GM23248 (cell line): ENCODE measurements at regions not wholly inside any gene's neighbourhood (a gene's known extent, or its start where the extent isn't known, plus 50 kb on each side); places are given as distances from the start of the nearest gene placed in this dataset.

Source experiments
- DNase-seq: peaks from one replicate; pipeline ENCODE4 v3.0.0-alpha.2; 2015
- H2AFZ ChIP-seq: fragments of 200-600 bp; sonication (generic); 2 replicates; pipeline ENCODE4 v1.6.1; 2016; ENCODE audit warnings: antibody characterized with exemption
- H3F3A ChIP-seq: fragments of 200-600 bp; sonication (generic); 2 replicates; pipeline ENCODE4 v1.6.1; 2016; ENCODE audit warnings: mild to moderate bottlenecking, antibody characterized with exemption, mixed run types; ENCODE audit not compliant: insufficient read depth
- H3K27ac ChIP-seq: fragments of 200-600 bp; sonication (generic); 2 replicates; pipeline ENCODE4 v1.5.1; 2016; ENCODE audit warnings: mild to moderate bottlenecking
- H3K27me3 ChIP-seq: fragments of 200-600 bp; sonication (generic); replicated peaks from 2 replicates; pipeline ENCODE4 v1.6.1; 2016; ENCODE audit warnings: mild to moderate bottlenecking; ENCODE audit not compliant: insufficient read depth
- H3K36me3 ChIP-seq: fragments of 200-600 bp; sonication (generic); 2 replicates; pipeline ENCODE4 v1.6.1; 2016; ENCODE audit warnings: low read depth, mild to moderate bottlenecking
- H3K4me1 ChIP-seq: fragments of 200-600 bp; sonication (generic); 2 replicates; pipeline ENCODE4 v1.6.1; 2016; ENCODE audit warnings: mild to moderate bottlenecking; ENCODE audit not compliant: insufficient read depth
- H3K4me2 ChIP-seq: fragments of 200-600 bp; sonication (generic); one replicate; pipeline ENCODE4 v1.6.1; 2016; ENCODE audit warnings: mild to moderate bottlenecking; ENCODE audit not compliant: unreplicated experiment
- H3K4me3 ChIP-seq: fragments of 200-600 bp; sonication (generic); 2 replicates; pipeline ENCODE4 v1.5.1; 2016; ENCODE audit warnings: mild to moderate bottlenecking
- H3K79me2 ChIP-seq: fragments of 200-600 bp; sonication (generic); 2 replicates; pipeline ENCODE4 v1.6.1; 2016; ENCODE audit warnings: mild to moderate bottlenecking; ENCODE audit not compliant: insufficient read depth
- H3K9ac ChIP-seq: fragments of 200-600 bp; sonication (generic); 2 replicates; pipeline ENCODE4 v1.6.1; 2016; ENCODE audit warnings: mild to moderate bottlenecking
- H3K9me2 ChIP-seq: fragments of 200-600 bp; sonication (generic); 2 replicates; pipeline ENCODE4 v1.6.1; 2016; ENCODE audit warnings: mixed run types, mild to moderate bottlenecking, moderate library complexity; ENCODE audit not compliant: insufficient read depth
- H3K9me3 ChIP-seq: fragments of 200-600 bp; sonication (generic); one replicate; pipeline ENCODE4 v1.6.1; 2017; ENCODE audit warnings: low read depth
- H4K20me1 ChIP-seq: fragments of 200-600 bp; sonication (generic); 2 replicates; pipeline ENCODE4 v1.6.0; 2016; ENCODE audit not compliant: insufficient read depth
- EZH2 ChIP-seq: fragments of 200-600 bp; sonication (generic); IDR thresholded peaks from 2 replicates; pipeline ENCODE4 v1.6.1; 2018; ENCODE audit warnings: antibody characterized with exemption, mild to moderate bottlenecking; ENCODE audit not compliant: insufficient read depth, poor library complexity, severe bottlenecking
- EZH2phosphoT487 ChIP-seq: fragments of 200-600 bp; sonication (generic); IDR thresholded peaks from 2 replicates; pipeline ENCODE4 v1.6.1; 2018; ENCODE audit warnings: antibody characterized with exemption, moderate library complexity, mild to moderate bottlenecking, low read depth; ENCODE audit not compliant: insufficient read depth
- WGBS, 2 experiments: methylation state at CpG; one replicate each; pipeline ENCODE4 v1.1.6; 2015 to 2017; ENCODE audit warnings: low lambda C conversion rate in 2 of 2, low coverage in 1 of 2; ENCODE audit errors: missing lambda C conversion rate in 2 of 2; 5-methylcytosine and 5-hydroxymethylcytosine counted together
- in situ Hi-C: fragments of 300-500 bp; cut with MboI; formaldehyde crosslinking; loops from 2 replicates; pipeline ENCODE4 v1.15.0; 2020

- H3K9ac ChIP-seq: no peak overlapping the region
- H3K4me3 ChIP-seq: no peak overlapping the region
- H3K4me2 ChIP-seq: no peak overlapping the region
- H2AFZ ChIP-seq: no peak overlapping the region
- H3K9me2 ChIP-seq: no peaks in the 10 kb centered on the region
- H3F3A ChIP-seq: no peaks in the 10 kb centered on the region
- H3K79me2 ChIP-seq: no peaks in the 10 kb centered on the region
- TF ChIP-seq EZH2 (no peak), EZH2phosphoT487 (no peak)
- no peak overlapping the region for H3K27ac ChIP-seq
- H3K9me3 ChIP-seq: no peaks in the 10 kb centered on the region
- DNase-seq: no peak
- H3K4me1 ChIP-seq: no peaks in the 10 kb centered on the region
- in situ Hi-C loops: no loop called here
- H4K20me1 ChIP-seq: no peaks in the 10 kb centered on the region
- no peaks in the 10 kb centered on the region for H3K36me3 ChIP-seq
- H3K27me3 ChIP-seq: no peaks in the 10 kb centered on the region
- WGBS, 2 experiments: 33 to 38% methylated on average over 2 of the region's 2 CpGs
Observed at GRCh38 chr2:16584824-16585540, 80.7 kb downstream of the CYRIA start.

- Histone ChIP-seq H3K9me2 (no peaks in the 10 kb centered on the region), H3F3A (no peaks in the 10 kb centered on the region), H2AFZ (no peak overlapping the region), H3K9me3 (no peaks in the 10 kb centered on the region), H3K79me2 (no peaks in the 10 kb centered on the region), H3K4me3 (no peak overlapping the region), H3K27ac (no peak overlapping the region), H3K4me2 (no peak overlapping the region), H3K9ac (no peak overlapping the region), H3K36me3 (no peaks in the 10 kb centered on the region), H3K4me1 (no peaks in the 10 kb centered on the region), H4K20me1 (no peaks in the 10 kb centered on the region), H3K27me3 (no peaks in the 10 kb centered on the region)
- TF ChIP-seq EZH2phosphoT487 (no peak), EZH2 (no peak)
- no peak for DNase-seq
- 17 to 22% methylated on average over 2 of the region's 2 CpGs for WGBS, 2 experiments
- in situ Hi-C loops: no loop called here
Observed at GRCh38 chr2:16584084-16584483, 81.5 kb downstream of the CYRIA start.

- in situ Hi-C loops: no loop called here
- no peak overlapping the region for H3K4me3 ChIP-seq
- 51% methylated on average over 1 of the region's 1 CpG for WGBS, 2 experiments
- TF ChIP-seq EZH2: no peak
- TF ChIP-seq EZH2phosphoT487: no peak
- no peak overlapping the region for H3K9ac ChIP-seq
- H3K79me2 ChIP-seq: no peaks in the 10 kb centered on the region
- no peaks in the 10 kb centered on the region for H3F3A ChIP-seq
- no peak for DNase-seq
- H3K9me2 ChIP-seq: no peaks in the 10 kb centered on the region
- no peaks in the 10 kb centered on the region for H3K9me3 ChIP-seq
- no peak overlapping the region for H2AFZ ChIP-seq
- no peak overlapping the region for H3K27ac ChIP-seq
- no peak overlapping the region for H3K4me2 ChIP-seq
- no peaks in the 10 kb centered on the region for H3K4me1 ChIP-seq
- H4K20me1 ChIP-seq: no peaks in the 10 kb centered on the region
- no peaks in the 10 kb centered on the region for H3K27me3 ChIP-seq
- H3K36me3 ChIP-seq: no peaks in the 10 kb centered on the region
Observed at GRCh38 chr2:16581241-16581640, 84.4 kb downstream of the CYRIA start.

- no peaks in the 10 kb centered on the region for H3K9me2 ChIP-seq
- no peaks in the 10 kb centered on the region for H3K36me3 ChIP-seq
- no peak for DNase-seq
- no peaks in the 10 kb centered on the region for H3K27me3 ChIP-seq
- TF ChIP-seq EZH2 (no peak), EZH2phosphoT487 (no peak)
- no peak overlapping the region for H3K4me2 ChIP-seq
- no peaks in the 10 kb centered on the region for H3K79me2 ChIP-seq
- H3F3A ChIP-seq: no peaks in the 10 kb centered on the region
- H2AFZ ChIP-seq: no peak overlapping the region
- H3K4me3 ChIP-seq: no peak overlapping the region
- H3K27ac ChIP-seq: no peak overlapping the region
- 25 to 34% methylated on average over 3 of the region's 3 CpGs for WGBS, 2 experiments
- H4K20me1 ChIP-seq: no peaks in the 10 kb centered on the region
- in situ Hi-C loops: no loop called here
- H3K9ac ChIP-seq: no peak overlapping the region
- H3K4me1 ChIP-seq: no peaks in the 10 kb centered on the region
- no peaks in the 10 kb centered on the region for H3K9me3 ChIP-seq
Observed at GRCh38 chr2:16578081-16578480, 87.6 kb downstream of the CYRIA start.

GRCh38 chr2:16570516-16570915 lies 95.1 kb downstream of the CYRIA start:
- H3K4me3 ChIP-seq: no peak overlapping the region
- no peak overlapping the region for H3K4me2 ChIP-seq
- H3K79me2 ChIP-seq: no peaks in the 10 kb centered on the region
- H3K9me2 ChIP-seq: no peaks in the 10 kb centered on the region
- no peaks in the 10 kb centered on the region for H4K20me1 ChIP-seq
- H2AFZ ChIP-seq: no peak overlapping the region
- no peak for TF ChIP-seq EZH2
- no peak for TF ChIP-seq EZH2phosphoT487
- no peak overlapping the region for H3K9ac ChIP-seq
- in situ Hi-C loops: no loop called here
- no peaks in the 10 kb centered on the region for H3K9me3 ChIP-seq
- no peaks in the 10 kb centered on the region for H3K27me3 ChIP-seq
- H3F3A ChIP-seq: no peaks in the 10 kb centered on the region
- no peak for DNase-seq
- no peaks in the 10 kb centered on the region for H3K36me3 ChIP-seq
- no peaks in the 10 kb centered on the region for H3K4me1 ChIP-seq
- 11 to 12% methylated on average over 3 of the region's 3 CpGs for WGBS, 2 experiments
- no peak overlapping the region for H3K27ac ChIP-seq
